NT2/D1 (cell line): ENCODE measurements at regions not wholly inside any gene's neighbourhood (a gene's known extent, or its start where the extent isn't known, plus 50 kb on each side); places are given as distances from the start of the nearest gene placed in this dataset.

Experiments used
- DNase-seq: peaks from one replicate; pipeline ENCODE4 v3.0.0-alpha.2; 2011; ENCODE audit warnings: low read depth, low spot score
- H3K27me3 ChIP-seq: 2 replicates; pipeline ENCODE4 v1.6.0; 2011; ENCODE audit warnings: mild to moderate bottlenecking; ENCODE audit not compliant: insufficient read length, insufficient read depth
- H3K36me3 ChIP-seq: 2 replicates; pipeline ENCODE4 v1.6.1; 2011; ENCODE audit warnings: mild to moderate bottlenecking, low read length, mixed read lengths; ENCODE audit not compliant: insufficient read depth, insufficient read length
- H3K4me1 ChIP-seq: 2 replicates; pipeline ENCODE4 v1.5.1; 2011; ENCODE audit not compliant: insufficient read depth, insufficient read length
- H3K4me3 ChIP-seq: 2 replicates; pipeline ENCODE4 v1.5.1; 2011; ENCODE audit warnings: low read depth; ENCODE audit not compliant: insufficient read length
- H3K9ac ChIP-seq: 2 replicates; pipeline ENCODE4 v1.6.0; 2011; ENCODE audit warnings: low read depth; ENCODE audit not compliant: insufficient read length
- H3K9me3 ChIP-seq: 2 replicates; pipeline ENCODE4 v1.5.1; 2011; ENCODE audit warnings: mild to moderate bottlenecking, low read length; ENCODE audit not compliant: insufficient read depth
- SUZ12 ChIP-seq: IDR thresholded peaks from 2 replicates; pipeline ENCODE4 v1.6.1; 2011; ENCODE audit not compliant: insufficient read length, insufficient read depth; ENCODE audit errors: extremely low read depth
- YY1 ChIP-seq: IDR thresholded peaks from 2 replicates; pipeline ENCODE4 v1.6.1; 2011; ENCODE audit not compliant: insufficient read length, insufficient read depth
- ZNF274 ChIP-seq: IDR thresholded peaks from 2 replicates; pipeline ENCODE4 v1.6.1; 2011; ENCODE audit warnings: mild to moderate bottlenecking, low read depth, low read length

- no peak for DNase-seq
- TF ChIP-seq ZNF274 (no peak), YY1 (no peak), SUZ12 (no peak)
- no peaks in the 10 kb centered on the region for H3K4me1 ChIP-seq
- peaks cover 28% of the 10 kb centered on the region for H3K9me3 ChIP-seq
- H3K4me3 ChIP-seq: no peak overlapping the region
- H3K36me3 ChIP-seq: no peaks in the 10 kb centered on the region
- H3K9ac ChIP-seq: no peak overlapping the region
- H3K27me3 ChIP-seq: no peaks in the 10 kb centered on the region
Measured at GRCh38 chr3:141669434-141669833, 68.7 kb upstream of the RNF7 start.

GRCh38 chr3:141677701-141678100 lies 60.4 kb upstream of the RNF7 start:
- Histone ChIP-seq H3K4me3 (no peak overlapping the region), H3K4me1 (peaks cover 2% of the 10 kb centered on the region), H3K36me3 (no peaks in the 10 kb centered on the region), H3K9ac (no peak overlapping the region), H3K27me3 (no peaks in the 10 kb centered on the region), H3K9me3 (no peaks in the 10 kb centered on the region)
- no peak for TF ChIP-seq SUZ12
- TF ChIP-seq YY1: no peak
- TF ChIP-seq ZNF274: no peak
- no peak for DNase-seq

- Histone ChIP-seq H3K36me3 (no peaks in the 10 kb centered on the region), H3K9me3 (no peaks in the 10 kb centered on the region), H3K27me3 (no peaks in the 10 kb centered on the region), H3K4me3 (no peak overlapping the region), H3K9ac (no peak overlapping the region), H3K4me1 (peaks cover 2% of the 10 kb centered on the region)
- no peak for TF ChIP-seq ZNF274
- TF ChIP-seq SUZ12: no peak
- TF ChIP-seq YY1: no peak
- DNase-seq: peak; percentile 62
Measured at GRCh38 chr3:141680620-141681389, 57.3 kb upstream of the RNF7 start.

GRCh38 chr3:141681390-141681780 lies 56.7 kb upstream of the RNF7 start:
- Histone ChIP-seq H3K27me3 (no peaks in the 10 kb centered on the region), H3K4me1 (peaks cover 2% of the 10 kb centered on the region), H3K9me3 (no peaks in the 10 kb centered on the region), H3K9ac (no peak overlapping the region), H3K4me3 (no peak overlapping the region), H3K36me3 (no peaks in the 10 kb centered on the region)
- DNase-seq: no peak
- TF ChIP-seq SUZ12: no peak
- TF ChIP-seq YY1: no peak
- no peak for TF ChIP-seq ZNF274

GRCh38 chr3:141682007-141682406 lies 56.1 kb upstream of the RNF7 start:
- H3K9ac ChIP-seq: no peak overlapping the region
- H3K27me3 ChIP-seq: no peaks in the 10 kb centered on the region
- no peaks in the 10 kb centered on the region for H3K36me3 ChIP-seq
- no peak for DNase-seq
- H3K4me3 ChIP-seq: no peak overlapping the region
- H3K9me3 ChIP-seq: no peaks in the 10 kb centered on the region
- TF ChIP-seq ZNF274 (no peak), YY1 (no peak), SUZ12 (no peak)
- H3K4me1 ChIP-seq: peaks cover 2% of the 10 kb centered on the region

GRCh38 chr3:141682921-141683320 lies 55.2 kb upstream of the RNF7 start:
- Histone ChIP-seq H3K4me3 (no peak overlapping the region), H3K36me3 (no peaks in the 10 kb centered on the region), H3K9ac (no peak overlapping the region), H3K9me3 (no peaks in the 10 kb centered on the region), H3K27me3 (no peaks in the 10 kb centered on the region), H3K4me1 (peaks cover 2% of the 10 kb centered on the region)
- no peak for DNase-seq
- TF ChIP-seq YY1: no peak

- H3K36me3 ChIP-seq: no peaks in the 10 kb centered on the region
- TF ChIP-seq ZNF274: no peak
- TF ChIP-seq SUZ12: no peak
- no peak for TF ChIP-seq YY1
- no peaks in the 10 kb centered on the region; the same call in 1 of the 2 replicates for H3K9me3 ChIP-seq
- no peak overlapping the region for H3K9ac ChIP-seq
- DNase-seq: no peak
- peaks cover 2% of the 10 kb centered on the region for H3K4me1 ChIP-seq
- no peaks in the 10 kb centered on the region for H3K27me3 ChIP-seq
- H3K4me3 ChIP-seq: no peak overlapping the region
Measured at GRCh38 chr3:141684758-141685157, 53.3 kb upstream of the RNF7 start.
